ENCODE measurements at regions not wholly inside any gene's neighbourhood (a gene's known extent, or its start where the extent isn't known, plus 50 kb on each side); places are given as distances from the start of the nearest gene placed in this dataset.

GRCh38 chr10:61271127-61271780 is 181.9 kb downstream of the TMEM26 start (continued):
- TF ChIP-seq ZNF317 (CRISPR knock-in tag; IDR thresholded peaks at IDR 0.05; ENCODE audit: borderline replicate concordance, low read depth) = no peak
- no peak for TF ChIP-seq SMAD3 (CRISPR knock-in tag; IDR thresholded peaks at IDR 0.05; ENCODE audit: borderline replicate concordance)

- no peak for TF ChIP-seq MAX (CRISPR knock-in tag; IDR thresholded peaks at IDR 0.05)
- no peak for TF ChIP-seq NFATC4 (CRISPR knock-in tag; IDR thresholded peaks at IDR 0.05)
- no peak for TF ChIP-seq CDX4 (CRISPR knock-in tag; IDR thresholded peaks at IDR 0.05; ENCODE audit: borderline replicate concordance)
- TF ChIP-seq NFE2L1 (CRISPR knock-in tag; IDR thresholded peaks at IDR 0.05) = no peak
- TF ChIP-seq AFF4 (CRISPR knock-in tag; IDR thresholded peaks at IDR 0.05; ENCODE audit: borderline replicate concordance) = no peak
- no peak for TF ChIP-seq ZNF232 (CRISPR knock-in tag; IDR thresholded peaks at IDR 0.05)
- POLR2A ChIA-PET = no interaction called here
- no peaks in the 10 kb centered on the region for H3K27me3 Mint-ChIP-seq (ENCODE audit: low read depth)
- no peak overlapping the region for H3K27ac Mint-ChIP-seq
- DNase-seq (ENCODE audit: low spot score) (no peak), ATAC-seq (no peak)
- CTCF ChIA-PET = no interaction called here
- no peaks in the 10 kb centered on the region for H3K36me3 Mint-ChIP-seq
- no peak overlapping the region for H3K4me3 Mint-ChIP-seq
- peaks cover 6% of the 10 kb centered on the region for H3K9me3 Mint-ChIP-seq
- H3K4me1 Mint-ChIP-seq = no peaks in the 10 kb centered on the region
Measured at GRCh38 chr10:61263518-61263917, 189.7 kb downstream of the TMEM26 start.

- H3K9me3 Mint-ChIP-seq = peaks cover 6% of the 10 kb centered on the region
- no peaks in the 10 kb centered on the region for H3K4me1 Mint-ChIP-seq
- H3K36me3 Mint-ChIP-seq = no peaks in the 10 kb centered on the region
- no peak overlapping the region for H3K27ac Mint-ChIP-seq
- no peak overlapping the region for H3K4me3 Mint-ChIP-seq
- CTCF ChIA-PET = no interaction called here
- POLR2A ChIA-PET = no interaction called here
- DNase-seq (ENCODE audit: low spot score) (no peak), ATAC-seq (no peak)
- no peaks in the 10 kb centered on the region for H3K27me3 Mint-ChIP-seq (ENCODE audit: low read depth)
- TF ChIP-seq TEAD4 (CRISPR knock-in tag; IDR thresholded peaks at IDR 0.05) = no peak
- TF ChIP-seq ZBTB43 (CRISPR knock-in tag; IDR thresholded peaks at IDR 0.05) = no peak
- no peak for TF ChIP-seq GTF2I (CRISPR knock-in tag; conservative IDR thresholded peaks at IDR 0.05)
- TF ChIP-seq SP1 (CRISPR knock-in tag; conservative IDR thresholded peaks at IDR 0.05) = no peak
- TF ChIP-seq NR2C2 (CRISPR knock-in tag; IDR thresholded peaks at IDR 0.05) = no peak
- TF ChIP-seq USF2 (CRISPR knock-in tag; IDR thresholded peaks at IDR 0.05) = no peak
- no peak for TF ChIP-seq ZNF532 (CRISPR knock-in tag; IDR thresholded peaks at IDR 0.05; ENCODE audit: borderline replicate concordance)
- no peak for TF ChIP-seq AR (CRISPR knock-in tag; IDR thresholded peaks at IDR 0.05)
Measured at GRCh38 chr10:61262486-61263261, 190.5 kb downstream of the TMEM26 start.
